ENCODE measurements at regions not wholly inside any gene's neighbourhood (a gene's known extent, or its start where the extent isn't known, plus 50 kb on each side); places are given as distances from the start of the nearest gene placed in this dataset.
"Not testable (repeated sequence)": the region's sequence is repeated elsewhere in the genome, so short reads cannot be mapped to it uniquely, and the experiment has no call there.

DNA sequence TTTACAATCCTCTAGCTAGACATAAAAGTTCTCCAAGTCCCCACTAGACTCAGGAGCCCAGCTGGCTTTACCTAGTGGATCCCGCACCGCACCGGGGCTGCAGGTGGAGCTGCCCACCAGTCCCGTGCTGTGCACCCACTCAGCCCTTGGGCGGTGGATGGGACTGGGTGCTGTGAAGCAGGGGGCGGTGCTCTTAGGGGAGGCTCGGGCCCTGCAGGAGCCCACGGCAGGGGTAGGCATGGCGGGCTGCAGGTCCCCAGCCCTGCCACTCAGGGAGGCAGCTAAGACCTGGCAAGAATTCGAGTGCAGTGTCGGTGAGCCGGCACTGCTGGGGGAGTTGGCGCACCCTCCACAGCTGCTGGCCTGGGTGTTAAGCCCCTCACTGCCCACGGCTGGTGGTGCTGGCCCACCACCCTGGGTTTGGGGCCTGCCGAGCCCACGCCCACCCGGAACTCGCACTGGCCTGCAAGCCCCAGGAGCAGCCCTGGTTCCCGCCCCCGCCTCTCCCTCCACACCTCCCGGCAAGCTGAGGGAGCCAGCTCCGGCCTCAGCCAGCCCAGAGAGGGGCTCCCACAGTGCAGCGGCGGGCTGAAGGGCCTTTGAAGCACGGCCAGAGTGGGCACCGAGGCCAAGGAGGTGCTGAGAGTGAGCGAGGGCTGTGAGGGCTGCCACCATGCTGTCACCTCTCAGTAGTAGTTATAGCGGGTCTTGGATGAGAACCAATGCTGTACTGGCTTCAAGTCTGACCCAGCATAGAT lies 255.2 kb downstream of the CDH7 start:
- Histone ChIP-seq H3K4me3 (no peak overlapping the region), H3K36me3 (ENCODE audit: low read depth) (no peaks in the 10 kb centered on the region), H3K9me3 (no peaks in the 10 kb centered on the region), H3K4me1 (ENCODE audit: low read depth) (no peaks in the 10 kb centered on the region)
- intact Hi-C loops (cut with DNase I, micrococcal nuclease), result no loop called here
- DNase-seq (no peak), ATAC-seq (no peak)
- TF ChIP-seq, protein P1, sequence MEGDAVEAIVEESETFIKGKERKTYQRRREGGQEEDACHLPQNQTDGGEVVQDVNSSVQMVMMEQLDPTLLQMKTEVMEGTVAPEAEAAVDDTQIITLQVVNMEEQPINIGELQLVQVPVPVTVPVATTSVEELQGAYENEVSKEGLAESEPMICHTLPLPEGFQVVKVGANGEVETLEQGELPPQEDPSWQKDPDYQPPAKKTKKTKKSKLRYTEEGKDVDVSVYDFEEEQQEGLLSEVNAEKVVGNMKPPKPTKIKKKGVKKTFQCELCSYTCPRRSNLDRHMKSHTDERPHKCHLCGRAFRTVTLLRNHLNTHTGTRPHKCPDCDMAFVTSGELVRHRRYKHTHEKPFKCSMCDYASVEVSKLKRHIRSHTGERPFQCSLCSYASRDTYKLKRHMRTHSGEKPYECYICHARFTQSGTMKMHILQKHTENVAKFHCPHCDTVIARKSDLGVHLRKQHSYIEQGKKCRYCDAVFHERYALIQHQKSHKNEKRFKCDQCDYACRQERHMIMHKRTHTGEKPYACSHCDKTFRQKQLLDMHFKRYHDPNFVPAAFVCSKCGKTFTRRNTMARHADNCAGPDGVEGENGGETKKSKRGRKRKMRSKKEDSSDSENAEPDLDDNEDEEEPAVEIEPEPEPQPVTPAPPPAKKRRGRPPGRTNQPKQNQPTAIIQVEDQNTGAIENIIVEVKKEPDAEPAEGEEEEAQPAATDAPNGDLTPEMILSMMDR (IDR thresholded peaks at IDR 0.05), result no peak

DNA sequence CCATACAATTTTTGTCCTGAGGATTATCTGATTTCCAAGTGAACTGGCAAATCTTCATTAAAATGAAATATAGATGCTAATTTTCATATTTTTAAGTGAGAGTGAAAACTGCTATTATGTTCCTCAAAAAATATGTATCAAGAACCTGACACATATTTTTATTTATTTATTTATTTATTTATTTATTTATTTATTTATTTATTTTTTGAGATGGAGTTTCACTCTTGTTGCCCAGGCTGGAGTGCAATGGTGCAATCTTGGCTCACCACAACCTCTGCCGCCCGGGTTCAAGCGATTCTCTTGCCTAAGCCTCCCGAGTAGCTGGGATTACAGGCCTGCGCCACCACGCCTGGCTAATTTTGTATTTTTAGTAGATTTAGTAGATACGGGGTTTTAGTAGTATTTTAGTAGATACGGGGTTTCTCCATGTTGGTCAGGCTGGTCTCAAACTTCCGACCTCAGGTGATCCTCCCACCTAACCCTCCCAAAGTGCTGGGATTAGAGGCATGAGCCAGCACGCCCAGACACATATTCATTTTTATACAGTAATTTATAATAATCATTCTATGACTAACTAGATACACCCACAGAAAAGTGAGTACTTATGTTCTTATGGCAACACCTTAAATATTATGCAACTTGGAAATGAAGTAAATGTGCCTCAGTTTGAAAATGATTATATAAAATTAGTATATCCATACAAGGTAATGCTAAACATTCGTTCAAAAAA lies 248.3 kb downstream of the CDH7 start:
- H3K4me1 ChIP-seq (ENCODE audit: low read depth); H3K9me3 ChIP-seq; H3K36me3 ChIP-seq (ENCODE audit: low read depth); ATAC-seq; DNase-seq; intact Hi-C loops (cut with DNase I, micrococcal nuclease); H3K4me3 ChIP-seq: not testable (repeated sequence)

DNA sequence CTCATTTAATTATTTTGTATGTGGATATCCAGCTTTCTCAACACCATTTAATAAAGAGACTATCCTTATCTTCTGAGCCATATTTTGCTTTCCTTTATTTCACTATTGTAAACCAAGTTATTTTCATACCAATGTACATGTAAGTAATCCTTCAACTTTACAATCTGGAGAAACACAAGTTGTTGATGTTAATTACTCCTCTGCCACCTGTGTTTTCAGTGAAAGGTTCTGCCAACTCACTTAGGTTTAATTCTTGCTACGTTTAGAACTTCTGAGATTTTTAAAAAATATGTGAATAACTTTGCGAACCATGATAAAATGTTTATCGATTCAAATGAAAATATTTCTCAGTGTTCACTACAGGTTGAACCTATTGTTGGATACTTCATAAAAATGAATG lies 244.4 kb downstream of the CDH7 start:
- intact Hi-C loops (cut with DNase I, micrococcal nuclease), result no loop called here
- DNase-seq (no peak), ATAC-seq (no peak)
- no peaks in the 10 kb centered on the region for H3K9me3 ChIP-seq
- H3K36me3 ChIP-seq (ENCODE audit: low read depth), result no peaks in the 10 kb centered on the region
- no peaks in the 10 kb centered on the region for H3K4me1 ChIP-seq (ENCODE audit: low read depth)
- no peak overlapping the region for H3K4me3 ChIP-seq
- TF ChIP-seq, protein P1 (IDR thresholded peaks at IDR 0.05), result no peak

DNA sequence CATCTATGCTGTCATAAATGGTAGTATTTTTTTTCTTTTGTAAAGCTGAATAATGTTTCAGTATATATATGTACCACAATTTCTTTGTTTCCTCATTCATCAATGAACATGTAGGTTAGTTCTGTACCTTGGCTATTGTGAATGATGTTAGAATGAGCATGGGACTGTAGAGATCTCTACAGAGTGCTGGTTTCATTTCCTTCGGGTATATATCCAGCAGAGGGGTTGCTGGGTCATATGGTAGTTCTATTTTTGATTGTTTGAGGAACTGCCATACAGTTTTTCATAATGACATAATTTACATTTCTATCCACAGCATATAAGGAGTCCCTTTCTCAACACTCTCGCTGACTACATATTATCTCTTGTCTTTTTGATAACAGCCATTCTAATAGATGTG lies 243.5 kb downstream of the CDH7 start:
- H3K9me3 ChIP-seq, result no peaks in the 10 kb centered on the region
- no peak overlapping the region for H3K4me3 ChIP-seq
- no peaks in the 10 kb centered on the region for H3K36me3 ChIP-seq (ENCODE audit: low read depth)
- H3K4me1 ChIP-seq (ENCODE audit: low read depth), result no peaks in the 10 kb centered on the region
- ATAC-seq, result no peak
- intact Hi-C loops (cut with DNase I, micrococcal nuclease), result no loop called here
- TF ChIP-seq, protein P1 (IDR thresholded peaks at IDR 0.05), result no peak
- DNase-seq, result no peak

DNA sequence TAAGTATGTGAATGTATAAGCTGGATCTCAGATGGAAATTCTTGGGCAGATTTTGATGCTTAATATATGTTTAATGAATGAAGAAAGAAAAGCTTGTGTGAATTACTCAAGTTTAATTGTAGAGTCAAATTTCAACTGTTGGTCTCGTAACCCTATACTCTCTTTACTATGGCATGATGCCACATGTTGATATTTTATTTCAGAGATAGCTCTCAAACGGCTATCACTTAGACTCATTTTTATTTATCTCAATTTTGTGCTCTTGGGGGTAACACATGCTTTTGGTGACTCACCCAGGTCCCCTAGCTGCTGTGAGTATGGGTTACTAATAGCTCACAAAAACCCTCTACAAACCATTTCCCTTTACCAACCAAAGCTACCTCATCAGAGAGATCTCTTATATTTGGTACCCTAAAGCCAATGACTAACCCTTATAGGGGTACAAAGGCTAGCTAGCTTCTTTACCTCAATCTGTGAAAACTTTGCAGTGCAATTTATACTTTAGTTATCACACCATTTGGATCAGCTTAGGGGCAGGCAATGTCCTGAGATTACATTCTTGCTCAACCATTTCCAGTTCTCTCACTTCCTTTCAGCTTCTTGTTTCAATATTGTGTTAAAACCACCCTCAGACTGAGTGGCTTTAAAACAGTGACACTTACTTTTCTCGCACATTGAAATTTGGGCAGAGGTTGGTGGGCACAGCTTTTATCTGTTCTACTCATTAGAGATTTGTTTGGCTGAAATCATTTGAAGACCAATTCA lies 240.3 kb downstream of the CDH7 start:
- H3K4me1 ChIP-seq (ENCODE audit: low read depth), result no peaks in the 10 kb centered on the region
- ATAC-seq, result no peak
- H3K9me3 ChIP-seq, result no peaks in the 10 kb centered on the region
- H3K36me3 ChIP-seq (ENCODE audit: low read depth), result no peaks in the 10 kb centered on the region
- no peak overlapping the region for H3K4me3 ChIP-seq
- TF ChIP-seq, protein P1 (IDR thresholded peaks at IDR 0.05), result no peak
- no peak for DNase-seq
- intact Hi-C loops (cut with DNase I, micrococcal nuclease), result no loop called here

Measured in mucosa of descending colon (tissue), 3 donors.